22Rv1 (cell line): ENCODE measurements at regions not wholly inside any gene's neighbourhood (a gene's known extent, or its start where the extent isn't known, plus 50 kb on each side); places are given as distances from the start of the nearest gene placed in this dataset.

Source experiments
- CTCF ChIP-seq: fragments of 450-650 bp; IDR thresholded peaks from 2 replicates; pipeline ENCODE4 v1.5.1; 2017; ENCODE audit warnings: mild to moderate bottlenecking
- ZFX ChIP-seq: fragments of 450-650 bp; IDR thresholded peaks from 2 replicates; pipeline ENCODE4 v1.6.1; 2017; ENCODE audit warnings: antibody characterized with exemption, borderline replicate concordance

- TF ChIP-seq CTCF (no peak), ZFX (no peak)
These were observed 234.0 kb downstream of the DIRAS2 start for GRCh38 chr9:90408659-90409058.
